HEK293 (cell line): ENCODE measurements at regions not wholly inside any gene's neighbourhood (a gene's known extent, or its start where the extent isn't known, plus 50 kb on each side); places are given as distances from the start of the nearest gene placed in this dataset.

Source experiments
- CTCF ChIA-PET: fragments of 350-600 bp; formaldehyde crosslinking; extraction: SDS; loops from one replicate; lab custom pipeline; 2021; ENCODE audit warnings: antibody characterized with exemption; lab: Yijun Ruan, JAX
- POLR2A ChIA-PET: fragments of 300-600 bp; formaldehyde crosslinking; extraction: SDS; loops from one replicate; lab custom pipeline; 2020; ENCODE audit warnings: antibody characterized with exemption, inconsistent platforms; lab: Yijun Ruan, JAX
- H3K27ac ChIP-seq: fragments of 200-500 bp; sonication (Bioruptor generic); 2 replicates; pipeline ENCODE4 v1.5.1; 2014; ENCODE audit warnings: low read depth, low read length, control low read depth, inconsistent platforms; ENCODE audit errors: extremely low read depth
- H3K36me3 ChIP-seq, 2 experiments: fragments of 200-500 bp in 1 of 2; sonication (Bioruptor generic) in 1 of 2; 1 replicate in 1 of 2; 2 replicates in 1 of 2; pipeline ENCODE4 v1.5.1; 2014 to 2017; ENCODE audit warnings: inconsistent platforms in 2 of 2, low read length in 2 of 2; ENCODE audit not compliant: control insufficient read depth in 2 of 2, insufficient read depth in 1 of 2
- H3K4me1 ChIP-seq: fragments of 200-500 bp; sonication (Bioruptor generic); 2 replicates; pipeline ENCODE4 v1.5.1; 2014; ENCODE audit warnings: mild to moderate bottlenecking, low read length, inconsistent platforms; ENCODE audit not compliant: control insufficient read depth, insufficient read depth
- H3K4me3 ChIP-seq: 2 replicates; pipeline ENCODE4 v1.5.1; 2011; ENCODE audit warnings: low read depth, mild to moderate bottlenecking, control low read depth, low read length, moderate library complexity
- H3K9me3 ChIP-seq: fragments of 200-500 bp; sonication (Bioruptor generic); 2 replicates; pipeline ENCODE4 v1.5.1; 2014; ENCODE audit warnings: low read depth, low read length, inconsistent platforms; ENCODE audit not compliant: control insufficient read depth, insufficient read depth
- KLF10 ChIP-seq: fragments of 450-650 bp; IDR thresholded peaks from 2 replicates; pipeline ENCODE4 v1.5.1; 2018; ENCODE audit warnings: missing biosample characterization, mild to moderate bottlenecking, missing genetic modification characterization
- SP3 ChIP-seq: fragments of 450-650 bp; formaldehyde crosslinking; IDR thresholded peaks from 2 replicates; pipeline ENCODE4 v1.5.1; 2016; ENCODE audit warnings: missing biosample characterization, missing genetic modification characterization
- ZNF138 ChIP-seq: fragments of 450-650 bp; formaldehyde crosslinking; IDR thresholded peaks from 2 replicates; pipeline ENCODE4 v1.5.1; 2016; ENCODE audit warnings: missing biosample characterization, missing genetic modification characterization, borderline replicate concordance
- ZNF266 ChIP-seq: fragments of 450-650 bp; formaldehyde crosslinking; IDR thresholded peaks from 2 replicates; pipeline ENCODE4 v1.5.1; 2016; ENCODE audit warnings: missing biosample characterization, missing genetic modification characterization, low read depth
- ZNF341 ChIP-seq: fragments of 450-650 bp; formaldehyde crosslinking; IDR thresholded peaks from 2 replicates; pipeline ENCODE4; 2016; ENCODE audit warnings: low read depth, missing biosample characterization, missing genetic modification characterization
- ZNF366 ChIP-seq: fragments of 450-650 bp; formaldehyde crosslinking; conservative IDR thresholded peaks from 2 replicates; pipeline ENCODE4 v1.5.1; 2016; ENCODE audit warnings: missing biosample characterization, missing genetic modification characterization
- ZNF433 ChIP-seq: fragments of 450-650 bp; formaldehyde crosslinking; IDR thresholded peaks from 2 replicates; pipeline ENCODE4 v1.5.1; 2016; ENCODE audit warnings: missing biosample characterization, missing genetic modification characterization, low read depth
- ZNF549 ChIP-seq: fragments of 450-650 bp; IDR thresholded peaks from 2 replicates; pipeline ENCODE4 v1.5.1; 2018; ENCODE audit warnings: missing biosample characterization, missing genetic modification characterization, mild to moderate bottlenecking, inconsistent platforms, moderate library complexity
- ZNF626 ChIP-seq: fragments of 450-650 bp; sonication (Bioruptor Pico); formaldehyde crosslinking; IDR thresholded peaks from 2 replicates; pipeline ENCODE4 v1.5.1; 2018; ENCODE audit warnings: missing biosample characterization, missing genetic modification characterization, inconsistent platforms
- ZNF677 ChIP-seq: fragments of 450-650 bp; IDR thresholded peaks from 2 replicates; pipeline ENCODE4 v1.5.0; 2018; ENCODE audit warnings: missing biosample characterization, mild to moderate bottlenecking, missing genetic modification characterization, moderate library complexity
- ZNF792 ChIP-seq: fragments of 450-650 bp; formaldehyde crosslinking; IDR thresholded peaks from 2 replicates; pipeline ENCODE4 v1.5.1; 2016; ENCODE audit warnings: missing biosample characterization, missing genetic modification characterization
- TF ChIP-seq, protein P1 (sequence below): fragments of 450-650 bp; formaldehyde crosslinking; conservative IDR thresholded peaks from 2 replicates; pipeline ENCODE4 v1.5.1; 2016; ENCODE audit warnings: low read depth, missing biosample characterization, missing genetic modification characterization
- TF ChIP-seq, protein P2 (sequence below): fragments of 450-650 bp; formaldehyde crosslinking; IDR thresholded peaks from 2 replicates; pipeline ENCODE4 v1.5.1; 2016; ENCODE audit warnings: missing biosample characterization, missing genetic modification characterization, borderline replicate concordance
- TF ChIP-seq, protein P3 (sequence below): fragments of 450-650 bp; formaldehyde crosslinking; IDR thresholded peaks from 2 replicates; pipeline ENCODE4 v1.5.1; 2016; ENCODE audit warnings: missing biosample characterization, missing genetic modification characterization
- TF ChIP-seq, protein P4 (sequence below): fragments of 450-650 bp; formaldehyde crosslinking; IDR thresholded peaks from 2 replicates; pipeline ENCODE4 v1.5.1; 2017; ENCODE audit warnings: missing biosample characterization, missing genetic modification characterization
- TF ChIP-seq, protein P5 (sequence below): fragments of 450-650 bp; formaldehyde crosslinking; IDR thresholded peaks from 2 replicates; pipeline ENCODE4 v1.5.1; 2016; ENCODE audit warnings: missing biosample characterization, missing genetic modification characterization
- TF ChIP-seq, protein P6 (sequence below): fragments of 450-650 bp; IDR thresholded peaks from 2 replicates; pipeline ENCODE4 v1.5.1; 2018; ENCODE audit warnings: missing biosample characterization, missing genetic modification characterization

DNA sequence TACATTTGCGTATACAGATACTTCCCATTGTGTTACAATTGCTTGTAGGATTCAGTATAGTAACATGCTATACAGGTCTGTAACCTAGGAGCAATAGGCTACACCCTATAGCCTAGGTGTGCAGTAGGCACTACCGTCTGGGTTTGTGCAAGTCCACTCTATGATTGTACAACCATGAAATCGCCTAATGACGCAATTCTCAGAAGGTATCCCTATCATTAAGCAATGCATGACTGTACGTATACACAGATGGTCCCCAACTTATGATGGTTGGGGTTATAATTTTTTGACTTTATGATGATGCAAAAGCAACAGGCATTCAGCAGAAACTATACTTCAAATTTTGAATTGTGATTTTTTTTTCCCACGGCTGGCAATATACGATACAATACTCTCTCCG lies 458.2 kb upstream of the NOX3 start (continued):
- TF ChIP-seq, protein P1, sequence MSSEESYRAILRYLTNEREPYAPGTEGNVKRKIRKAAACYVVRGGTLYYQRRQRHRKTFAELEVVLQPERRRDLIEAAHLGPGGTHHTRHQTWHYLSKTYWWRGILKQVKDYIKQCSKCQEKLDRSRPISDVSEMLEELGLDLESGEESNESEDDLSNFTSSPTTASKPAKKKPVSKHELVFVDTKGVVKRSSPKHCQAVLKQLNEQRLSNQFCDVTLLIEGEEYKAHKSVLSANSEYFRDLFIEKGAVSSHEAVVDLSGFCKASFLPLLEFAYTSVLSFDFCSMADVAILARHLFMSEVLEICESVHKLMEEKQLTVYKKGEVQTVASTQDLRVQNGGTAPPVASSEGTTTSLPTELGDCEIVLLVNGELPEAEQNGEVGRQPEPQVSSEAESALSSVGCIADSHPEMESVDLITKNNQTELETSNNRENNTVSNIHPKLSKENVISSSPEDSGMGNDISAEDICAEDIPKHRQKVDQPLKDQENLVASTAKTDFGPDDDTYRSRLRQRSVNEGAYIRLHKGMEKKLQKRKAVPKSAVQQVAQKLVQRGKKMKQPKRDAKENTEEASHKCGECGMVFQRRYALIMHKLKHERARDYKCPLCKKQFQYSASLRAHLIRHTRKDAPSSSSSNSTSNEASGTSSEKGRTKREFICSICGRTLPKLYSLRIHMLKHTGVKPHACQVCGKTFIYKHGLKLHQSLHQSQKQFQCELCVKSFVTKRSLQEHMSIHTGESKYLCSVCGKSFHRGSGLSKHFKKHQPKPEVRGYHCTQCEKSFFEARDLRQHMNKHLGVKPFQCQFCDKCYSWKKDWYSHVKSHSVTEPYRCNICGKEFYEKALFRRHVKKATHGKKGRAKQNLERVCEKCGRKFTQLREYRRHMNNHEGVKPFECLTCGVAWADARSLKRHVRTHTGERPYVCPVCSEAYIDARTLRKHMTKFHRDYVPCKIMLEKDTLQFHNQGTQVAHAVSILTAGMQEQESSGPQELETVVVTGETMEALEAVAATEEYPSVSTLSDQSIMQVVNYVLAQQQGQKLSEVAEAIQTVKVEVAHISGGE (tag by site-specific recombination) = no peak
- TF ChIP-seq, protein P2, sequence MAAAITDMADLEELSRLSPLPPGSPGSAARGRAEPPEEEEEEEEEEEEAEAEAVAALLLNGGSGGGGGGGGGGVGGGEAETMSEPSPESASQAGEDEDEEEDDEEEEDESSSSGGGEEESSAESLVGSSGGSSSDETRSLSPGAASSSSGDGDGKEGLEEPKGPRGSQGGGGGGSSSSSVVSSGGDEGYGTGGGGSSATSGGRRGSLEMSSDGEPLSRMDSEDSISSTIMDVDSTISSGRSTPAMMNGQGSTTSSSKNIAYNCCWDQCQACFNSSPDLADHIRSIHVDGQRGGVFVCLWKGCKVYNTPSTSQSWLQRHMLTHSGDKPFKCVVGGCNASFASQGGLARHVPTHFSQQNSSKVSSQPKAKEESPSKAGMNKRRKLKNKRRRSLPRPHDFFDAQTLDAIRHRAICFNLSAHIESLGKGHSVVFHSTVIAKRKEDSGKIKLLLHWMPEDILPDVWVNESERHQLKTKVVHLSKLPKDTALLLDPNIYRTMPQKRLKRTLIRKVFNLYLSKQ = no peak
- TF ChIP-seq ZNF341 (tag by site-specific recombination) = no peak
- no peak for TF ChIP-seq KLF10
- TF ChIP-seq ZNF138 (tag by site-specific recombination) = no peak
- no peak for TF ChIP-seq ZNF266 (tag by site-specific recombination)
- TF ChIP-seq, protein P3, sequence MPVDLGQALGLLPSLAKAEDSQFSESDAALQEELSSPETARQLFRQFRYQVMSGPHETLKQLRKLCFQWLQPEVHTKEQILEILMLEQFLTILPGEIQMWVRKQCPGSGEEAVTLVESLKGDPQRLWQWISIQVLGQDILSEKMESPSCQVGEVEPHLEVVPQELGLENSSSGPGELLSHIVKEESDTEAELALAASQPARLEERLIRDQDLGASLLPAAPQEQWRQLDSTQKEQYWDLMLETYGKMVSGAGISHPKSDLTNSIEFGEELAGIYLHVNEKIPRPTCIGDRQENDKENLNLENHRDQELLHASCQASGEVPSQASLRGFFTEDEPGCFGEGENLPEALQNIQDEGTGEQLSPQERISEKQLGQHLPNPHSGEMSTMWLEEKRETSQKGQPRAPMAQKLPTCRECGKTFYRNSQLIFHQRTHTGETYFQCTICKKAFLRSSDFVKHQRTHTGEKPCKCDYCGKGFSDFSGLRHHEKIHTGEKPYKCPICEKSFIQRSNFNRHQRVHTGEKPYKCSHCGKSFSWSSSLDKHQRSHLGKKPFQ = no peak
- TF ChIP-seq ZNF626 (tag by site-specific recombination) = no peak
- TF ChIP-seq ZNF433 (tag by site-specific recombination) = no peak
- no peak for TF ChIP-seq ZNF792 (tag by site-specific recombination)

DNA sequence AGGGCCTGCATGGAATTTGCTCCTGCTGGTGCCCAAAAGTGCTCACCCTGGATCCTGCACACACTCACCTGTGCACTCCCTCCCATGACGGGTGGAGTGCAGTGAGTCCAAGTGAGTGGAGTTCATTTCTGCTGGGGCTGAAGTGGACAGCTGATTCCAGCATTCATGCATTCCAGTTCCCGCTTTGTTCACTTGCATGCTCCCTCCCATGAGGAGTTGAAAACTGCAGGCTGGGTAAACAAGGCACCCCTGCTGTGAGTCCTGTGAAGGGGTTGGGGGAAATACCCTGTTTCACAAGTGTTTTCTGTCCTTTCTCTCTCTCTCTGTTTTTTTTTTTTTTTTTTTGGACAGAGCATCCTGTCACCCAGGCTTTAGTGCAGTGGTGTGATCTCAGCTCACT lies 454.1 kb upstream of the NOX3 start:
- no peak for TF ChIP-seq ZNF677 (tag by site-specific recombination)
- TF ChIP-seq SP3 (tag by site-specific recombination) = no peak
- TF ChIP-seq, protein P4, sequence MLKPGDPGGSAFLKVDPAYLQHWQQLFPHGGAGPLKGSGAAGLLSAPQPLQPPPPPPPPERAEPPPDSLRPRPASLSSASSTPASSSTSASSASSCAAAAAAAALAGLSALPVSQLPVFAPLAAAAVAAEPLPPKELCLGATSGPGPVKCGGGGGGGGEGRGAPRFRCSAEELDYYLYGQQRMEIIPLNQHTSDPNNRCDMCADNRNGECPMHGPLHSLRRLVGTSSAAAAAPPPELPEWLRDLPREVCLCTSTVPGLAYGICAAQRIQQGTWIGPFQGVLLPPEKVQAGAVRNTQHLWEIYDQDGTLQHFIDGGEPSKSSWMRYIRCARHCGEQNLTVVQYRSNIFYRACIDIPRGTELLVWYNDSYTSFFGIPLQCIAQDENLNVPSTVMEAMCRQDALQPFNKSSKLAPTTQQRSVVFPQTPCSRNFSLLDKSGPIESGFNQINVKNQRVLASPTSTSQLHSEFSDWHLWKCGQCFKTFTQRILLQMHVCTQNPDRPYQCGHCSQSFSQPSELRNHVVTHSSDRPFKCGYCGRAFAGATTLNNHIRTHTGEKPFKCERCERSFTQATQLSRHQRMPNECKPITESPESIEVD (tag by site-specific recombination) = no peak
- TF ChIP-seq ZNF366 (tag by site-specific recombination) = no peak
- TF ChIP-seq, protein P5, sequence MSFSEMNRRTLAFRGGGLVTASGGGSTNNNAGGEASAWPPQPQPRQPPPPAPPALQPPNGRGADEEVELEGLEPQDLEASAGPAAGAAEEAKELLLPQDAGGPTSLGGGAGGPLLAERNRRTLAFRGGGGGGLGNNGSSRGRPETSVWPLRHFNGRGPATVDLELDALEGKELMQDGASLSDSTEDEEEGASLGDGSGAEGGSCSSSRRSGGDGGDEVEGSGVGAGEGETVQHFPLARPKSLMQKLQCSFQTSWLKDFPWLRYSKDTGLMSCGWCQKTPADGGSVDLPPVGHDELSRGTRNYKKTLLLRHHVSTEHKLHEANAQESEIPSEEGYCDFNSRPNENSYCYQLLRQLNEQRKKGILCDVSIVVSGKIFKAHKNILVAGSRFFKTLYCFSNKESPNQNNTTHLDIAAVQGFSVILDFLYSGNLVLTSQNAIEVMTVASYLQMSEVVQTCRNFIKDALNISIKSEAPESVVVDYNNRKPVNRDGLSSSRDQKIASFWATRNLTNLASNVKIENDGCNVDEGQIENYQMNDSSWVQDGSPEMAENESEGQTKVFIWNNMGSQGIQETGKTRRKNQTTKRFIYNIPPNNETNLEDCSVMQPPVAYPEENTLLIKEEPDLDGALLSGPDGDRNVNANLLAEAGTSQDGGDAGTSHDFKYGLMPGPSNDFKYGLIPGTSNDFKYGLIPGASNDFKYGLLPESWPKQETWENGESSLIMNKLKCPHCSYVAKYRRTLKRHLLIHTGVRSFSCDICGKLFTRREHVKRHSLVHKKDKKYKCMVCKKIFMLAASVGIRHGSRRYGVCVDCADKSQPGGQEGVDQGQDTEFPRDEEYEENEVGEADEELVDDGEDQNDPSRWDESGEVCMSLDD (tag by site-specific recombination) = no peak
- TF ChIP-seq, protein P6, sequence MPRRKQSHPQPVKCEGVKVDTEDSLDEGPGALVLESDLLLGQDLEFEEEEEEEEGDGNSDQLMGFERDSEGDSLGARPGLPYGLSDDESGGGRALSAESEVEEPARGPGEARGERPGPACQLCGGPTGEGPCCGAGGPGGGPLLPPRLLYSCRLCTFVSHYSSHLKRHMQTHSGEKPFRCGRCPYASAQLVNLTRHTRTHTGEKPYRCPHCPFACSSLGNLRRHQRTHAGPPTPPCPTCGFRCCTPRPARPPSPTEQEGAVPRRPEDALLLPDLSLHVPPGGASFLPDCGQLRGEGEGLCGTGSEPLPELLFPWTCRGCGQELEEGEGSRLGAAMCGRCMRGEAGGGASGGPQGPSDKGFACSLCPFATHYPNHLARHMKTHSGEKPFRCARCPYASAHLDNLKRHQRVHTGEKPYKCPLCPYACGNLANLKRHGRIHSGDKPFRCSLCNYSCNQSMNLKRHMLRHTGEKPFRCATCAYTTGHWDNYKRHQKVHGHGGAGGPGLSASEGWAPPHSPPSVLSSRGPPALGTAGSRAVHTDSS = no peak
- no peak for TF ChIP-seq ZNF549 (tag by site-specific recombination)
- no peaks in the 10 kb centered on the region for H3K4me1 ChIP-seq
- no peaks in the 10 kb centered on the region for H3K9me3 ChIP-seq
- ChIA-PET CTCF (no interaction called here), POLR2A (no interaction called here)
- no peak overlapping the region for H3K4me3 ChIP-seq
- H3K27ac ChIP-seq = no peak overlapping the region
- no peaks in the 10 kb centered on the region for H3K36me3 ChIP-seq
